Activated CD4-positive, alpha-beta memory T cell treated with anti-CD3 and anti-CD28 coated beads for 36 hours (primary cell): ENCODE measurements at regions not wholly inside any gene's neighbourhood (a gene's known extent, or its start where the extent isn't known, plus 50 kb on each side); places are given as distances from the start of the nearest gene placed in this dataset.
"Not testable (repeated sequence)": the region's sequence is repeated elsewhere in the genome, so short reads cannot be mapped to it uniquely, and the experiment has no call there.

Source experiments
- CTCF ChIA-PET: fragments of 350-600 bp; sonication (Branson Sonifier 250); formaldehyde crosslinking; loops from one replicate; lab custom pipeline; 2021; ENCODE audit warnings: antibody characterized with exemption, inconsistent platforms; lab: Charles Lee
- POLR2A ChIA-PET: fragments of 350-600 bp; sonication (Branson Sonifier 250); formaldehyde crosslinking; loops from one replicate; lab custom pipeline; 2021; ENCODE audit warnings: antibody characterized with exemption; lab: Charles Lee
- DNase-seq: peaks from one replicate; pipeline ENCODE4 v3.0.0-alpha.2; 2020
- H3K27ac Mint-ChIP-seq: one replicate; pipeline ENCODE4 v1.8.0; 2021; ENCODE audit warnings: mixed read lengths
- H3K27me3 Mint-ChIP-seq: one replicate; pipeline ENCODE4 v1.8.0; 2021; ENCODE audit warnings: mixed read lengths
- H3K36me3 Mint-ChIP-seq: one replicate; pipeline ENCODE4 v1.8.0; 2021; ENCODE audit warnings: mixed read lengths
- H3K4me1 Mint-ChIP-seq: one replicate; pipeline ENCODE4 v1.8.0; 2021; ENCODE audit warnings: low read depth, mixed read lengths
- H3K4me3 Mint-ChIP-seq: one replicate; pipeline ENCODE4 v1.8.0; 2021; ENCODE audit warnings: mild to moderate bottlenecking, mixed read lengths
- H3K9me3 Mint-ChIP-seq: one replicate; pipeline ENCODE4 v1.8.0; 2021; ENCODE audit warnings: mixed read lengths
- intact Hi-C: fragments of 100-400 bp; cut with micrococcal nuclease; formaldehyde crosslinking; loops from one replicate; pipeline ENCODE4 v1.15.1; 2023

DNA sequence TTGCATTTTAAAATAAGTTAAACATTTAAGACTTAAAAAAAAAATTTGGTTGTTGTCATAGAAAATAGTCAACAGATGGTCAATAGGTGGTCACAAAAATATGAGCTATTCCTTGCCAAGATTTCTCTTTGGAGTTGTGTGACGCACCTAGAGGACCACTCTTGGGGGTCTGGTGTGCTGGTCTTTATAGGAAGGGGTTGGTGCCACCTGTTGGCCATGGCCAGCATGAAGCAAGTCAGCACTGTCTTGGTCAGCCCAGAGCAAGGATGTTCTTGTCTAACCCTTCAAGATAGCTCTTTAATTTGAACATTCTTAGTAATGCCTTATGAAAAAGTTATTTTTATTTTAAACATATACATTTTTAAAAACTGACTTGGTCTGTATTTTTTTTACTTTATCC is 267.9 kb upstream of the CNTNAP2 start:
- no peak overlapping the region for H3K27ac Mint-ChIP-seq
- POLR2A ChIA-PET: no interaction called here

DNA sequence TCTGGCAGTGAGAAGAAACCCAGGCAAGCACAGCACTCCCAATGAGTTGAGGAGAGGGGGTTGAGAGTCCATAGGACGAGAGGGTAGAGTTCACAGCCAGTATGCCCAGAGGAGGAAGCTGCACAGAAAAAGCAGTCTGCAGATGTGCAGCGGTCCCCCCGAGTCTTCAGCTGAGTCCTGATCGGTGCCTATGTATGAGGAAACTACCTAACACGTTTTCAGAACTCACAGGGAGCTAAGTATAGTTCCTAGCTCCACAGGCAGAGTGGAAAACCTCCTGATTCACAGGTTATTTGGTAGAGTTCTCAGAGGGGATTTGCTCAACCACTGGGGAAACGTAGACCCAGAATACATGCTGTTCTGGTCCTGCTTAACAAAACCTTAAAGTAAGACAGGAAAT is 271.3 kb upstream of the CNTNAP2 start:
- H3K27ac Mint-ChIP-seq: no peak overlapping the region
- H3K27me3 Mint-ChIP-seq: no peaks in the 10 kb centered on the region
- H3K36me3 Mint-ChIP-seq: no peaks in the 10 kb centered on the region
- H3K4me3 Mint-ChIP-seq: no peak overlapping the region
- H3K4me1 Mint-ChIP-seq: no peaks in the 10 kb centered on the region
- ChIA-PET CTCF (no interaction called here), POLR2A (no interaction called here)
- intact Hi-C loops: no loop called here
- no peak for DNase-seq
- peaks cover 12% of the 10 kb centered on the region for H3K9me3 Mint-ChIP-seq

More for the DNA sequence above, 267.9 kb upstream of the CNTNAP2 start:
- no peak for DNase-seq
- CTCF ChIA-PET: no interaction called here
- H3K27me3 Mint-ChIP-seq: no peaks in the 10 kb centered on the region
- H3K4me3 Mint-ChIP-seq: no peak overlapping the region
- no peaks in the 10 kb centered on the region for H3K36me3 Mint-ChIP-seq
- no peaks in the 10 kb centered on the region for H3K4me1 Mint-ChIP-seq
- intact Hi-C loops: no loop called here
- H3K9me3 Mint-ChIP-seq: peaks cover 6% of the 10 kb centered on the region

DNA sequence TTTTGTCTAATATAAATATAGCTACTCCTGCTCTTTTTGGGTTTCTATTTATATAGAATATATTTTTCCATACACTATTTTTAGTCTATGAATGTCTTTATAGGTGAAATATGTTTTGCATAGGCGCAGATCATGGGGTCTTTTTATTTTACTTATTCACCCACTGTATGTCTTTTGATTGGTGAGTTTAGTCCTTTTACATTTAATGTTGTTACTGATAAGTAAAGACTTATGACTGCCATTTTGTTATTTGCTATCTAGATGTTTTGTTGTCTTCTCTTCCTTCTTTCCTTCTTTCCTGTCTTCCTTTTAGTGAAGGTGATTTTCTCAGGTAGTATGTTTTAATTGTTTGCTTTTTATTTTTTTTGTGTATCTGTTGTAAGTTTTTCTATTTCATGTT is 276.8 kb upstream of the CNTNAP2 start:
- Mint-ChIP-seq H3K27me3 (no peaks in the 10 kb centered on the region), H3K27ac (no peak overlapping the region)
- CTCF ChIA-PET: no interaction called here

DNA sequence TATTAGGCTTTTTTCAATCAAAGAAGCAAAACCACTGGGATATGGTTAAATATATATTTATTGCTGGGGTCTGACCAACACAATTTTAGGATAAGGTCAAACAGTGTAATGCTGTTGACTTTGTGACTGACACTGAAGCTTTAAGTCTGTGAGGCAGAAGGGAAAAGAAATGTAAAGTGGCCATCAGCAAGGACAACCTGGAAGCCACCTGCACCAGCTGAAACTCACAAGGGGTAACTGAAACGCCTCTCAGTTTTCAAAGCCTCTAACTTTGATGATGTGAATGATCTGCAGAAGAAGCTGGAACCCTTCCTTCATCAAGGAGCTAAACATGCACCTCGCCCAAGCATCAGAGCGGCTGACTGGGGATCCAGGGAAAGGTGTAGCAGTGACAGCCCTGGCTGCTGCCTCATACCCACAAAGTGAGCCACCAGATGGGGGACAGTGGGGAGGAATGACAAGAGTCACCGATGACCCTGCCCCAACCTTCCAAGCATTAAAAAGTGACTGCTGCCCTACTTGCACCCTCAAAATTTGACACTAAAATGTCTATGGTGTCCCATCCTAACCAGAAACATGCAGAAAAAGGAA is 284.9 kb upstream of the CNTNAP2 start:
- Mint-ChIP-seq H3K4me1 (no peaks in the 10 kb centered on the region), H3K27ac (no peak overlapping the region), H3K4me3 (no peak overlapping the region), H3K36me3 (no peaks in the 10 kb centered on the region), H3K27me3 (no peaks in the 10 kb centered on the region), H3K9me3 (peaks cover 9% of the 10 kb centered on the region)
- CTCF ChIA-PET: no interaction called here
- DNase-seq: no peak
- intact Hi-C loops: no loop called here
- POLR2A ChIA-PET: no interaction called here

More for the DNA sequence above, 276.8 kb upstream of the CNTNAP2 start:
- intact Hi-C loops: no loop called here
- peaks cover 17% of the 10 kb centered on the region for H3K9me3 Mint-ChIP-seq
- H3K36me3 Mint-ChIP-seq: no peaks in the 10 kb centered on the region
- POLR2A ChIA-PET: no interaction called here
- no peaks in the 10 kb centered on the region for H3K4me1 Mint-ChIP-seq
- no peak for DNase-seq
- H3K4me3 Mint-ChIP-seq: no peak overlapping the region

DNA sequence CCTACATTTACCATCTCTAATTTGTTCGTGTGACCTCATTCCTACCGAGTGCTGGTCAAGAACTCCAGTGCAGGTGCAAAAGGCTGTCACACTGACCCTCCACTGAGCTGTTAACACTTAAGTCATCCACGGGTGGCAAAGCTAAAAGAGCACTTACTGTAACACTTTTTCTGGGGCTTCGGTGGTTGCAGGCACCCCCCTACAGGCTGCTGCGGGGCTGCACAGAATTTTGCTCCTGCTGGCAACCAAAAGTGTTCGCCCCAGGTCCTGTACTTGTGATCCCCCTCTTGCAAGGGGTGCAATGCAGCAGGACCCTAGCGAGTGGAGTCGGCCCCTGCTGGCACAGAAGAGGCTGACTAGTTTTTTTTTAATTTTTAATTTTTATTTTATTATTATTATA is 298.9 kb upstream of the CNTNAP2 start:
- H3K27ac Mint-ChIP-seq: no peak overlapping the region
- intact Hi-C loops: no loop called here
- H3K36me3 Mint-ChIP-seq: no peaks in the 10 kb centered on the region
- peaks cover 24% of the 10 kb centered on the region for H3K9me3 Mint-ChIP-seq
- no peak for DNase-seq
- no peaks in the 10 kb centered on the region for H3K27me3 Mint-ChIP-seq
- POLR2A ChIA-PET: no interaction called here
- no peak overlapping the region for H3K4me3 Mint-ChIP-seq
- CTCF ChIA-PET: no interaction called here
- no peaks in the 10 kb centered on the region for H3K4me1 Mint-ChIP-seq

DNA sequence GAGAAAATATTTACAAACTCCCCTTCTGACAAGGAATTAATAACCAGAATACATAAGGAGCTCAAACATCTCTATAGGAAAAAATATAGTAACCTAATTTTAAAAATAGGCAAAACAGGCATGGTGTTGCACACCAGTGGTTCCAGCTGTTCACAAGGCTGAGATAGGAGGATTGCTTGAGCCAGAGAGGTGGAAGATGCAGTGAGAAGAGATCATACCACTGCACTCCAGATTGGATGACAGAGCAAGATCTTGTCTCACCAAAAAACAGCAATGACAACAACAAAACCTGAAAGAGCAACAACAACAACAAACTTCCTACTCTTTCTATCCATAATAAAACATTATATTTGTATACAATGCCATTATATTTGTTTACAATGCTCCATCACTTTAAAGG is 304.4 kb upstream of the CNTNAP2 start:
- peaks cover 11% of the 10 kb centered on the region for H3K9me3 Mint-ChIP-seq
- no peak overlapping the region for H3K27ac Mint-ChIP-seq
- no peak for DNase-seq
- no peaks in the 10 kb centered on the region for H3K27me3 Mint-ChIP-seq
- CTCF ChIA-PET: no interaction called here
- no peak overlapping the region for H3K4me3 Mint-ChIP-seq
- H3K36me3 Mint-ChIP-seq: no peaks in the 10 kb centered on the region
- POLR2A ChIA-PET: no interaction called here
- no peaks in the 10 kb centered on the region for H3K4me1 Mint-ChIP-seq
- intact Hi-C loops: no loop called here

DNA sequence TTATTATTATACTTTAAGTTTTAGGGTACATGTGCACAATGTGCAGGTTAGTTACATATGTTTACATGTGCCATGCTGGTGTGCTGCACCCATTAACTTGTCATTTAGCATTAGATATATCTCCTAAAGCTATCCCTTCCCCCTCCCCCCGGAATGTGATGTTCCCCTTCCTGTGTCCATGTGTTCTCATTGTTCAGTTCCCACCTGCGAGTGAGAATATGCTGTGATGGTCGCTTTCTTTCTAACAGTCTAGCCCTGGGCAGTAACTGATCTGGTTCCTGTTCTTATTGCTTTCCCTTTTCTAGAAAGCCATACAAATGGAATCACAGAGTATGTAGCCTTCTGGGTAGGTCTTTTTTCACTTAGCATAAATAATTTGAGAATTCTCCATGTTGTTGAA is 311.1 kb upstream of the CNTNAP2 start:
- H3K4me3 Mint-ChIP-seq, CTCF ChIA-PET, H3K27ac Mint-ChIP-seq, H3K36me3 Mint-ChIP-seq, POLR2A ChIA-PET, H3K9me3 Mint-ChIP-seq, DNase-seq, intact Hi-C loops, H3K4me1 Mint-ChIP-seq, H3K27me3 Mint-ChIP-seq: not testable (repeated sequence)

DNA sequence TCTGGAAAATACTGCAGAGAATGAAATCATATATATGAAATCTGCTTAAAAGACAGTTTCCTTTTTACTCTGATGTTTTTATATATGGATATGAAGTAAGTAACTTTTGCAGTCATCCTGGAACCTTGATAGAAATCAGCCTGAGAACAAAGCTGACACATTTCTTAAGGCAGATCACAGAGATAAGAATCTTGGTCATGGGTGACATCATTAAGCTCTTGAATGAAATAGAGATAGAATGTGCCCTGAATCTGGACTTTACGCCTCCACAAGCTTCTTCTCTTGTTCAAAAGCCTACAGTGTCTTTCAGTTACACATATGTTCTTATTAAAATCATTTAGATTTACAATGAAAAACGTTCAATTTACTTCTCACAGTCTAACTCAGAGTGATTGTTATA is 319.1 kb upstream of the CNTNAP2 start:
- intact Hi-C loops: no loop called here
- Mint-ChIP-seq H3K27ac (no peak overlapping the region), H3K36me3 (no peaks in the 10 kb centered on the region), H3K27me3 (no peaks in the 10 kb centered on the region), H3K4me3 (no peak overlapping the region), H3K9me3 (peaks cover 5% of the 10 kb centered on the region), H3K4me1 (no peaks in the 10 kb centered on the region)
- ChIA-PET CTCF (no interaction called here), POLR2A (no interaction called here)
- DNase-seq: no peak

DNA sequence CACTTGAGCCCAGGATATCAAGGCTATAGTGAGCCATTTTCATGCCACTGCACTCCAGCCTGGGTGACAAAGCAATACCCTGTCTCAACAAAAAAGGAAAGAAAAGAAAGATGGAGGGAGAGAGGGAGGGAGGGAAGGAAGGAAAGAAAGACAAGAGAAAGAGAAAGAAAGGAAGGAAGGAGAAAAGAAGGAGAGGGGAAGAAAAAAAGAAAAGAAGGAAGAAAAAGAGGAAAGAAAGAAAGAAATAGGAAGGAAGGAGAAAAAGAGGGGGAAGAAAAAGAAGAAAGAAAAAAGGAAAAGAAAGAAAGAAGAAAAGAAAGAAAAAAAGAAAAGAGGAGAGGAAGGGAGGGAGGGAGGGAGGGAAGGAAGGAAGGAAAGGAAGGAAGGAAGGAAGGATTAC is 321.5 kb upstream of the CNTNAP2 start:
- CTCF ChIA-PET: no interaction called here
- no peak overlapping the region for H3K4me3 Mint-ChIP-seq
- H3K27me3 Mint-ChIP-seq: no peaks in the 10 kb centered on the region
- POLR2A ChIA-PET: no interaction called here
- H3K36me3 Mint-ChIP-seq: no peaks in the 10 kb centered on the region
- intact Hi-C loops: no loop called here
- H3K4me1 Mint-ChIP-seq: no peaks in the 10 kb centered on the region
- no peak overlapping the region for H3K27ac Mint-ChIP-seq
- no peak for DNase-seq
- peaks cover 10% of the 10 kb centered on the region for H3K9me3 Mint-ChIP-seq

DNA sequence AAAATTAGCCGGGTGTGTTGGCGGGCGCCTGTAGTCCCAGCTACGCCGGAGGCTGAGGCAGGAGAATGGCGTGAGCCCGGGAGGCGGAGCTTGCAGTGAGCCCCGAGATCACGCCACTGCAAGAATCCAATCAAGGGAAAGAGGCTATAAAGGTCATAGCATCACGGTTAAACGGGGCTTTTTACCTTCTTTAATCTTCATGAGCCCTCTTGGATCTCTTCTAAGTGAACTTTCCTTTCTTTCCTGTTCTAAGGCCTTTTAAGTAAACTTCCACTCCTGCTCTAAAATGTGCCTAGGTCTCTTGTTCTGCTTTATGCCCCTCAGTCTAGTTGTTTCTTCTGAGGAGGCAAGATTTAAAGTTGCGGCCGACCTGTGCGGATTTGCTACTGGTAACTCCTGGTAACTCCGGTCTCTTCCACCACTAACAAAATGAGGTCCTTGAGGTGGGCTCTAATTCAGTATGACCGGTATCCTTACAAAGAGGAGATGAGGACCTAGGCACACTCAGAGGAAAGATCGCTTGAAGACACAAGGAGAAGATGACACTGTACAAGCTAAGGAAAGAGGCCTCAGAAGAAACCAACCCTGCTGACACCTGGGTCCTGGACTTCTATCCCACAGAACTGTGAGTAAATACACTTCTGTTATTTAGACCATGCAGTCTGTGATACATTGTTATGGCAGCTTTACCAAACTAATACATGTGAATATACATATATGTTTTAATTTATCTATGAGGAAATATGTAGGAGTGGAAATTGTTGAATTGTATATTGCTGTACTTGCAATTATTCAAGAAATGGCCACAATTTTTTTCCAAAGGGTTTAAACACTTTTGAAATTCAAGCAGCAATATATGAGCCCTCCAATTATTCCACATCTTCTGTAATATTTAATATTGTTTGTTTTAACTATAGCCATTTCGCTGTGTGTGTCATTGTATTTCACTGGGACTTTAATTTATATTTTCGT is 331.5 kb upstream of the CNTNAP2 start:
- no peaks in the 10 kb centered on the region for H3K36me3 Mint-ChIP-seq

DNA sequence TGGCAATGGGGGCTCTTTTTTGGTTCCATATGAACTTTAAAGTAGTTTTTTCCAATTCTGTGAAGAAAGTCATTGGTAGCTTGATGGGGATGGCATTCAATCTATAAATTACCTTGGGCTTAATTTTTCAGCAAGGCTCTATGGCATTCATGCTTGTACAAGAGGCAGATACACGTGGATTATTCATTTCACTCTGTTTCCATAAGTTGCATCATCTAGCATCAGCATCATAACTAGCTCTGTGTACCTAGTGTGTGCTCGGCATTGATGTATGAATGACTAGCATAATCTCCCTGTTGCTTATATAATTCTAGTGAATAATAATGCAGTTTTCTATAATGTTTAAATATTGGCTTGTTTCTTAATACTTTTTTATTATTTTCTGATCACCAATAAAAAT is 335.2 kb upstream of the CNTNAP2 start:
- CTCF ChIA-PET, H3K27me3 Mint-ChIP-seq, intact Hi-C loops, H3K4me3 Mint-ChIP-seq, DNase-seq, H3K27ac Mint-ChIP-seq, H3K4me1 Mint-ChIP-seq, POLR2A ChIA-PET, H3K36me3 Mint-ChIP-seq: not testable (repeated sequence)
- H3K9me3 Mint-ChIP-seq: peaks cover 12% of the 10 kb centered on the region

More for the DNA sequence above, 331.5 kb upstream of the CNTNAP2 start:
- intact Hi-C loops: no loop called here
- CTCF ChIA-PET: no interaction called here
- no peak overlapping the region for H3K4me3 Mint-ChIP-seq
- no peaks in the 10 kb centered on the region for H3K4me1 Mint-ChIP-seq
- DNase-seq: no peak
- peaks cover 17% of the 10 kb centered on the region for H3K9me3 Mint-ChIP-seq
- no peaks in the 10 kb centered on the region for H3K27me3 Mint-ChIP-seq
- POLR2A ChIA-PET: no interaction called here
- no peak overlapping the region for H3K27ac Mint-ChIP-seq

DNA sequence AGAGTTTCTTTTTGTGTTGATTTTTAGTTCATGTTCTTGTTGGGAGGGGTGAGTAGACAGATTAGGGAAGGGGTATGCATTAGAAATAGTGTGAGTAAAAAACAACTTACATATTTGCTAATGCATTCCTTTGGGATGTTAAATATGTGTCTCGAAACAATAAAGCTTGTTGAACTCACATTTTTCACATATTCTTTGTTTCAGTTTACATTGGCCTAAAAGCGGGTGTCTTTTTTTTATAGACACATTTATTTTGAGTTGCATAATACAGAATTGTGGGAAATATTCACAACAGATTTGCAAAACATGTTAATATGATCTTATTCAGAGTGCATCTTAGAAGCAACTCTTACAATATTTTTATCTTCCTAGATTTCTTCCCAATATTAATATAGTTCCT is 337.5 kb upstream of the CNTNAP2 start:
- H3K9me3 Mint-ChIP-seq: peaks cover 3% of the 10 kb centered on the region
- intact Hi-C loops: no loop called here
- no peak overlapping the region for H3K27ac Mint-ChIP-seq
- ChIA-PET POLR2A (no interaction called here), CTCF (no interaction called here)
- no peak overlapping the region for H3K4me3 Mint-ChIP-seq
- H3K36me3 Mint-ChIP-seq: no peaks in the 10 kb centered on the region
- H3K4me1 Mint-ChIP-seq: no peaks in the 10 kb centered on the region
- no peaks in the 10 kb centered on the region for H3K27me3 Mint-ChIP-seq
- no peak for DNase-seq

DNA sequence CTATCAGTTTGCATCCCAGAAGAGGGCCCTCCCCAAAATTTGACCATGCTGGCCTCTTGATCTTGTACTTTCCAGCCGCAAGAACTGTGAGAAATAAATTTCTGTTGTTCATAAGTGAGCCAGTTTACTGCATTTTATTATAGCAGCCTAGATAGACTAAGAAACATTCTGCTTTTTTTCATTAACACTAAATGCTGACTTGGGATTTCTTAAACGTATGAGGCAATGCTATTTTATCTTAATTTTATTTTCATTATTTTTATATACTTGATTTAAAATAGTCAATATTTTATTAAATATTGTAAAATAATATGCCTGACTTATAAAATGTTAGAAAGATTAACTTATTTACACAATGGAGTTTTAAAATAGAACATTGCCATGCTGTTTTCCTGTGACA is 341.8 kb upstream of the CNTNAP2 start:
- Mint-ChIP-seq H3K27ac (no peak overlapping the region), H3K4me1 (no peaks in the 10 kb centered on the region), H3K27me3 (no peaks in the 10 kb centered on the region), H3K36me3 (no peaks in the 10 kb centered on the region), H3K9me3 (peaks cover 5% of the 10 kb centered on the region), H3K4me3 (no peak overlapping the region)
- intact Hi-C loops: no loop called here
- ChIA-PET CTCF (no interaction called here), POLR2A (no interaction called here)
- no peak for DNase-seq
